ENCODE measurements at regions not wholly inside any gene's neighbourhood (a gene's known extent, or its start where the extent isn't known, plus 50 kb on each side); places are given as distances from the start of the nearest gene placed in this dataset.
A peak's percentile ranks its signal among the peaks of the same experiment; 100 is the strongest.

DNA sequence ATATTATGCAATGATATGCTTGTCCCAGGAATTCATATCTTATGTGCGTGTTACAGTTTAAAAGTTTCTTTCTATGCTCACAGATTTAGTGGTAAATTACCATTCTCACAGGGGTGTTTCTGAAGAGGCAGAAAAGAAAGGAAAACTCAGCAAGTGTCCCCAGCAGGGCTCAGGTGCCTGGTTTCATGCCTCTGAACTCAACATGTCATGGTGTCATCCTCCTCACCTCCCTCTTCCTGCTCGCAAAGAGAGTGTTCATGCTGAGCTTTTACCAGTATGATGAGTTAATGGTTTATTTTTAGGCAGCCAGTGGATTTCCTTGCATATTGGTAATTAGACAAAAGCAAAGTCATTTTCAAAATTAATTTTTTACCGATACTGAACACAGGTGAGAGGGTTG, 492.9 kb upstream of the ZEB2 start:
- intact Hi-C loops (cut with DNase I): no loop called here
- DNase-seq: no peak
- H3K27me3 ChIP-seq: no peaks in the 10 kb centered on the region
- TF ChIP-seq, protein P1, sequence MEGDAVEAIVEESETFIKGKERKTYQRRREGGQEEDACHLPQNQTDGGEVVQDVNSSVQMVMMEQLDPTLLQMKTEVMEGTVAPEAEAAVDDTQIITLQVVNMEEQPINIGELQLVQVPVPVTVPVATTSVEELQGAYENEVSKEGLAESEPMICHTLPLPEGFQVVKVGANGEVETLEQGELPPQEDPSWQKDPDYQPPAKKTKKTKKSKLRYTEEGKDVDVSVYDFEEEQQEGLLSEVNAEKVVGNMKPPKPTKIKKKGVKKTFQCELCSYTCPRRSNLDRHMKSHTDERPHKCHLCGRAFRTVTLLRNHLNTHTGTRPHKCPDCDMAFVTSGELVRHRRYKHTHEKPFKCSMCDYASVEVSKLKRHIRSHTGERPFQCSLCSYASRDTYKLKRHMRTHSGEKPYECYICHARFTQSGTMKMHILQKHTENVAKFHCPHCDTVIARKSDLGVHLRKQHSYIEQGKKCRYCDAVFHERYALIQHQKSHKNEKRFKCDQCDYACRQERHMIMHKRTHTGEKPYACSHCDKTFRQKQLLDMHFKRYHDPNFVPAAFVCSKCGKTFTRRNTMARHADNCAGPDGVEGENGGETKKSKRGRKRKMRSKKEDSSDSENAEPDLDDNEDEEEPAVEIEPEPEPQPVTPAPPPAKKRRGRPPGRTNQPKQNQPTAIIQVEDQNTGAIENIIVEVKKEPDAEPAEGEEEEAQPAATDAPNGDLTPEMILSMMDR (IDR thresholded peaks at IDR 0.05): no peak
- no peak for TF ChIP-seq POLR2A (IDR thresholded peaks at IDR 0.05)
- peaks cover 0 to 6% (median 0%) of the 10 kb centered on the region in 3 donors for H3K9me3 ChIP-seq (replicated peaks in 1 of 3)
- no peaks in the 10 kb centered on the region for H3K4me1 ChIP-seq (replicated peaks in 1 of 2)
- no peak overlapping the region for H3K27ac ChIP-seq
- H3K36me3 ChIP-seq (replicated peaks in 1 of 2): no peaks in the 10 kb centered on the region
- no peak overlapping the region for H3K4me3 ChIP-seq
- 92 to 93% (median 92%) methylated on average over 3 of the region's 3 CpGs for WGBS, 4 donors

DNA sequence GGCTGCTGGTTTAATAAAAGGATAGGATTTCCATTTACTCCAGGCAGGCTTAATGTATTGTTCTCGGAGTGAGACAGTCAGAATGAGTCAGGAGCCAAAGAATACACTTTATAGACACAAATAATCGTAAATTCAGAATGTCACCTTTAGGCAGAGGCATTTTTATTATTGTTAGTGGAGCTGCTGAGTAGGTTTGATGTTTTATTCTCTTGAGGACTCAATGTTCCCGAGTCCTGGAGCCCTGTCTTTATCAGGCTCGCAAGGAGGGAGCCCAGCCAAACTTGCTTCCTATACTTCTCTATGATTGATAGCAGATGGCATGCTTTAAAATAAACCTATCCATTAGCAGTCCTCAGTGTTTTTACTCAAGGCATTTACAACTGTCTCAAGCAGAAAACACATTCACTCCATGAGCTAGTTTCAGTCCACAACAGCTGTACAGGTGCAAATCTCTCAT, 492.3 kb upstream of the ZEB2 start:
- 66 to 75% (median 71%) methylated on average over 4 of the region's 4 CpGs for WGBS, 4 donors
- Histone ChIP-seq H3K9me3 (replicated peaks in 1 of 3) (peaks cover 0 to 6% (median 0%) of the 10 kb centered on the region in 3 donors), H3K4me1 (replicated peaks in 1 of 2) (no peaks in the 10 kb centered on the region), H3K4me3 (no peak overlapping the region), H3K27me3 (no peaks in the 10 kb centered on the region), H3K27ac (no peak overlapping the region), H3K36me3 (replicated peaks in 1 of 2) (no peaks in the 10 kb centered on the region)
- intact Hi-C loops (cut with DNase I): no loop called here
- TF ChIP-seq, protein P1 (IDR thresholded peaks at IDR 0.05): no peak
- DNase-seq: no peak

DNA sequence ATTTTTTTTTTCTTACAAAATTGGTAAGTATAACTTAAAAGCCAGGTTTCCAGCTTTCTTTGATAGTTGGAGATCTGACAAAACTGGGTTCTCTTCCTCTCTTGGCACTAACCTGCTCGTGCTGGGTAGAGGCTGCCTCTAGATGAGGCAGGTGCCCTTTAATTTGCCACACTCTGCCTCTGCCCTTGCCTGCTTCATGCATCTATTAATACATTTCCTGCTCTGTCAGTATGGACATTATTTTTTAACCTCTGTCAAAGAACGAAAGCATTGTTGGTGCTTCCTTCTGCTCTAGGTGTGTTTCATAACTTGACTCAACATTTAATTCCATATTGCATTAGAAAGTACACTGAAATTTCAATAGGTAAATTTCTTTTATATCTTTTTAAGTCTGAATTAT, 490.7 kb upstream of the ZEB2 start:
- Histone ChIP-seq H3K27me3 (no peaks in the 10 kb centered on the region), H3K4me1 (replicated peaks in 1 of 2) (no peaks in the 10 kb centered on the region), H3K4me3 (no peak overlapping the region), H3K36me3 (replicated peaks in 1 of 2) (no peaks in the 10 kb centered on the region), H3K9me3 (replicated peaks in 1 of 3) (peaks cover 0 to 6% (median 0%) of the 10 kb centered on the region in 3 donors), H3K27ac (no peak overlapping the region)
- 76 to 90% (median 80%) methylated on average over 2 of the region's 2 CpGs for WGBS, 4 donors
- intact Hi-C loops (cut with DNase I): no loop called here
- DNase-seq: no peak
- no peak for TF ChIP-seq POLR2A (IDR thresholded peaks at IDR 0.05)

DNA sequence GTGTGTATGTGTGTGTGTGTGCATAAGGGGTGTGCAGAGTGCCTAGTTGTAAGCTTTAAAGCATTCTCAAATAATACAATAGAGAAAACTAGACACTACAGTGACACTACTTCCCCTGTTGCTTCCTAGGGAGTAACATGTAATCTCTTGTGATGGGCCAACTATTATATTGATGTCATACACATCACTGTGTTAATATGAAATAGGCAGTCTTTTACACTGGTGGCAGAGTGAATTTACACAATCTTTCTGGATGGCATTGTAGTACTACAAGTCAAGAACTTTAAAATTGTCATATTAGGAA, 488.0 kb upstream of the ZEB2 start:
- TF ChIP-seq, protein P1 (IDR thresholded peaks at IDR 0.05): no peak
- TF ChIP-seq POLR2A (IDR thresholded peaks at IDR 0.05): no peak
- Histone ChIP-seq H3K4me1 (replicated peaks in 1 of 2) (no peaks in the 10 kb centered on the region), H3K9me3 (replicated peaks in 1 of 3) (no peaks in the 10 kb centered on the region), H3K27me3 (no peaks in the 10 kb centered on the region), H3K36me3 (replicated peaks in 1 of 2) (no peaks in the 10 kb centered on the region), H3K27ac (peak overlapping the region in 1 of 5 donors; percentile 21), H3K4me3 (no peak overlapping the region)
- no peak for DNase-seq
- intact Hi-C loops (cut with DNase I): no loop called here

DNA sequence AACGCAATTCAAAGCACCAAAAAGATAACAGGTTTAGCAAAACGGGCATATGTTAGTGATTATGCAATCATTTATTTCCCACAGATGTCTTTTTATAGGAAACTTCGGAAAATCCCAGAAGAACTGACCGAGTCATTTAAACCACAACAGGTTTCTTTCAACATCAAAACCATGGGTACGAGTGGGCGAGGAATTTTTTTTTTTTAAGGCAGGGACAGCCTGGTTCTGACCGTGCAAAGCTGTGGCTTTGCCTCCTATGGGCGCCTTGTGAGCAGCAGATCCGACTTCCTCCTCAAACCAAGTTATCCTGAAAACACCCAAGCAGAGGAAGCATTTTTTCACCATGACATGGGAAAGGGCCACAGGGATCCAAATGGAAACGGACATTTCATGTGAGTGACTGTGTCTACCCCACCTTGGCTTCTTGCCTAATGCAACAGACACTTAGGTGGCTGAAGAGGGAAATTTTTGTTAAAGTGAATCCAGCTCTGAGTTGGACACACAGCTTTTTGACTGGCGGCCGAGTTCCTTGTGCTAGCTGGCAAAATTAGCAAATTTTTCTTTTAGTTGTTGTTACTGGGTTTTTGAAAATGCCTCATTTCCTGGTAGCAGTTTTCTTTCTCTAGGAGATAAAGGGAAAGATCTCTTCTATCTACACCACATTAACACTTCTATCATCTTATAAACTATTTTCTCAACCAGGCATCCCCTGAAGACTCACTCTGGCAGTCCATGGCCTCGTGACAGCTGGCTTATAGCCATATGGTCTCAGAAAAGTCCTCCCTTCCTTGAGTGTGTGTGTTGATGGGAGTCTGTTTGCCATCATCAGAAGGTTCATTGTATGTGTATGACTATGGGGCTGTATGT, 487.4 kb upstream of the ZEB2 start:
- TF ChIP-seq POLR2A (IDR thresholded peaks at IDR 0.05): no peak
- TF ChIP-seq, protein P1 (IDR thresholded peaks at IDR 0.05): no peak
- Histone ChIP-seq H3K27me3 (no peaks in the 10 kb centered on the region), H3K27ac (peak overlapping the region in 1 of 5 donors; percentile 21), H3K4me3 (no peak overlapping the region), H3K4me1 (replicated peaks in 1 of 2) (no peaks in the 10 kb centered on the region), H3K9me3 (replicated peaks in 1 of 3) (no peaks in the 10 kb centered on the region), H3K36me3 (replicated peaks in 1 of 2) (no peaks in the 10 kb centered on the region)
- WGBS, 4 donors: 71 to 84% (median 78%) methylated on average over 13 of the region's 13 CpGs
- intact Hi-C loops (cut with DNase I): no loop called here
- DNase-seq: peak in 2 of 7 donors; percentile 11 to 19
